ENCODE measurements at regions not wholly inside any gene's neighbourhood (a gene's known extent, or its start where the extent isn't known, plus 50 kb on each side); places are given as distances from the start of the nearest gene placed in this dataset.

DNA sequence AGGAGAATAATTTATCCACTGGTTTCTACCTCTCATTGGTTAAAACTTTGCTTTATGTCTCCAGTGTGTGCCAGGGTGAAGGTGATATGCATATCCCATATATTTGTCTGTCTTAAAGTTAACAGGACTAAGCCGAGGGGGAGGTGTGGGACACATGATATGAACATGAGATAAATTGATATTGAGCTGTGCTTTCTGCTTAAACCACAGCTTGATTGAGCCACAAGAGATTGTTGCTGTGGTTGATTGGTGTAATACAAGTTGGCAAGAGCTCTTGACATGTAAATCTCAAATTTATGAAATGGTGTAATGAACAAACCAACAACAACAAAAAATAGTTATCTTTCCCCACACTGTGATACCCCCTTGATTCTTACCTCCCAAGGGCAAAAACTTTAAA lies 1295.5 kb upstream of the NCAM2 start:
- TF ChIP-seq EP300 (IDR thresholded peaks at IDR 0.05; ENCODE audit: low read depth) (no peak), POLR2AphosphoS5 (IDR thresholded peaks at IDR 0.05) (no peak), POLR2A (IDR thresholded peaks at IDR 0.05) (no peak)
- TF ChIP-seq, protein P1, sequence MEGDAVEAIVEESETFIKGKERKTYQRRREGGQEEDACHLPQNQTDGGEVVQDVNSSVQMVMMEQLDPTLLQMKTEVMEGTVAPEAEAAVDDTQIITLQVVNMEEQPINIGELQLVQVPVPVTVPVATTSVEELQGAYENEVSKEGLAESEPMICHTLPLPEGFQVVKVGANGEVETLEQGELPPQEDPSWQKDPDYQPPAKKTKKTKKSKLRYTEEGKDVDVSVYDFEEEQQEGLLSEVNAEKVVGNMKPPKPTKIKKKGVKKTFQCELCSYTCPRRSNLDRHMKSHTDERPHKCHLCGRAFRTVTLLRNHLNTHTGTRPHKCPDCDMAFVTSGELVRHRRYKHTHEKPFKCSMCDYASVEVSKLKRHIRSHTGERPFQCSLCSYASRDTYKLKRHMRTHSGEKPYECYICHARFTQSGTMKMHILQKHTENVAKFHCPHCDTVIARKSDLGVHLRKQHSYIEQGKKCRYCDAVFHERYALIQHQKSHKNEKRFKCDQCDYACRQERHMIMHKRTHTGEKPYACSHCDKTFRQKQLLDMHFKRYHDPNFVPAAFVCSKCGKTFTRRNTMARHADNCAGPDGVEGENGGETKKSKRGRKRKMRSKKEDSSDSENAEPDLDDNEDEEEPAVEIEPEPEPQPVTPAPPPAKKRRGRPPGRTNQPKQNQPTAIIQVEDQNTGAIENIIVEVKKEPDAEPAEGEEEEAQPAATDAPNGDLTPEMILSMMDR (IDR thresholded peaks at IDR 0.05) = no peak
